Stimulated activated CD8-positive, alpha-beta memory T cell treated with anti-CD3 and anti-CD28 coated beads, Interleukin-15, amount 100 ng/mL, for 4 hours (primary cell): ENCODE measurements at regions not wholly inside any gene's neighbourhood (a gene's known extent, or its start where the extent isn't known, plus 50 kb on each side); places are given as distances from the start of the nearest gene placed in this dataset.
"Not testable (repeated sequence)": the region's sequence is repeated elsewhere in the genome, so short reads cannot be mapped to it uniquely, and the experiment has no call there.

ENCODE experiments used
- DNase-seq, 2 donors: peaks; one replicate each; pipeline ENCODE4 v3.0.0-alpha.2; 2020; ENCODE audit warnings: low read depth in 2 of 2

DNA sequence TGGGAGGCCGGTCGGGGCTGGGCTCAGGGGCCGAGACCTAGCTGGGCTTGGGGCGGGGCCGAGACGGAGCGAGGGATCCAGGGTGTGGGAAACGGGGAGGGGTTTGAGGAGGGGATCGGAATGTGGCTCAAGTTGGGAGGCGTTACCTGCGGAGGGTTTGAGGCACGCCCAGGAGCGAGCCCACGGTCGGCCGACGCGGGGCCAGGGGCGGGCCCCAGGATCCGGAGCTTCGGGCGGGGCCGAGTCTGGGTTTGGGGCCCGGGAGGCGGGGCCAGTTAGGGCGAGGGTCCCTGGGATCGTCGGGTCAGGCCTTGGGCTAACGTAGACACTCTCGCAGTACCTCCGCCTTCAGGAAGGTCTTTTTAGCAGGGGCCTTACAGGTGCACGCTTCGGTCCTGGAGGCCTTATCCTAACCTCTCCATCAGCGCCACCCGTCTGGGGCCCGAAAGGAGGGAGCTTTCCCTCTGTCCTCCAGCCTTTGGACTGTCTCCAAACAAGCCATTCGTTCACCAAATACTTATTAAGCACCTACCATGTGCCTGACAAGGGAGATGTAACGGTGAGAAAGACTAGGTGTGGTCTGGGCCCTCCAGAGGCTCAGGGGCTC, 228.2 kb upstream of the FRG2C start:
- not testable (repeated sequence) for DNase-seq

- DNase-seq, result not testable (repeated sequence)
Measured at GRCh38 chr3:75440986-75441385, 223.1 kb upstream of the FRG2C start.

DNA sequence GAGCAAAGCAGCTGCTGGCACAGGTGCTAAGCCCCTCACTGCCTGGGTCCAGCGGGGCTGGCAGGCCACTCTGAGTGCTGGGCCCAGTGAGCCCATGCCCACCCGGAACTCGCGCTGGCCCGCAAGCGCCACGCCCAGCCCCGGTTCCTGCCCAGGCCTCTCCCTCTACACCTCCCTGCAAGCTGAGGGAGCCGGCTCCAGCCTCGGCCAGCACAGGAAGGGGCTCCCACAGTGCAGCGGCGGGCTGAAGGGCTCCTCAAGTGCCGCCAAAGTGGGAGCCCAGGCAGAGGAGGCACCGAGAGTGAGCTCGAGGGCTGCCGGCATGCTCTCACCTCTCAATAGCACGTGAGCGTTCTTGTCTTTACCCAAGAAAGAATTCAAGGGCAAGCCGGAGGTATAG, 219.5 kb upstream of the FRG2C start:
- not testable (repeated sequence) for DNase-seq

GRCh38 chr3:75445234-75445633, 218.9 kb upstream of the FRG2C start:
- DNase-seq, result not testable (repeated sequence)

DNA sequence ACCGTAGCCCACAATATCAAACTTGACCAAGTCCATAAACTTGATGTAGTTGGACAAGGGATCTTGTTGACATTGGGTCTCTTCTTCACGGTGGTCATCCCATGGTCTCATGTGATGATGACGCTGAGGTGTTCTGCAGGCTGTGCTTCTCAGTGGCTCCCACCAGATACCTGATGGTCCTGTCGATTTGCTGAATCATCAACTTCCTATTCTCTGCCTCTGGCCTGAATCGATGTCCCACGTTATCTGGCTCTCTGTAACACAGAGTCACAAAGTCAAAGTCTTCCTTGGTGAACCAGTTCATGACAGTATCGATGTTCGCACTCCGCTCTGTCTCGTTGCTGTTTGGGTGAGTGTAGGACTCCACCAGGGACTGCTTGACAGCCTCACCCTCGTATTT, 217.2 kb upstream of the FRG2C start:
- DNase-seq, result not testable (repeated sequence)

DNA sequence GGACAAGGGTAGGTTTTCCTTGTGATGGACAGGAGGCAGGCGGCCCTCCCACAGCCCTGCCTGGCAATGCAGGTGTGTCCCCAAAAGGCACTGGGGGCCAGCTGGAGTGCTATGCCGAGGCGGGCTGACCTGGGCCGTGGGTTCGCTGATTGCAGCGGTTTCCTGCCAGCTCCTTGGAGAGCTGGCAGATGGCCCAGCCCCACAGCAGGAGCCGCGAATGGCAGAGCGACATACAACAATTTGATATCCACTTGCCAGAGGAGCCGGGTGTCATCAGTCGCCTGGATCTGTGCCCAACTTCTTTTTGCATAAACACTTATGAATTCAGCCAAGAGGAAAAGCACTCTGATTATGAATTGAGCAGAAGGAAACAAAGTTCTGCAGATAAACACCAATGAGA, 210.8 kb upstream of the FRG2C start:
- DNase-seq, result not testable (repeated sequence)

GRCh38 chr3:75453839-75454238, 210.3 kb upstream of the FRG2C start:
- DNase-seq, result not testable (repeated sequence)

GRCh38 chr3:75474530-75474929, 189.6 kb upstream of the FRG2C start:
- DNase-seq, result not testable (repeated sequence)

GRCh38 chr3:75496600-75496999, 167.5 kb upstream of the FRG2C start:
- DNase-seq, result not testable (repeated sequence)

DNA sequence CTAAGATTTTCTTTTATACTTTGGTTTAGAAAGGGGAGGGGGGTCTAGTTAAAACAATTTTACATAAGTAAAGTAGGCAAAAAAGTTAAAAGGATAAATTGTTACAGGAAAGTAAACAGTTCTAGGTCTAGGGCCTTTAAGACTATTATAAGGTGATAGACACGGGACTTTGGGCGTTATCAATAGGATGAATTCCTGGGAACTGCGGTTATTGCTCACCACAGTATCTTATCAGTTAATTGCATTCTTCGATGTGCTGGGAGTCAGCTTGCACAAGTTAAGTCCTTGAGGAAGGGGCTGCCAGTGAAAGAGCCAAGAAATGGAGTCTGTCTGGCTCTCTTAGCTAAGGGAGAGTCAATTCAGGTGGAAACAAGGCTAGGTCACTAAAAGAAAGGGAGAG, 163.8 kb upstream of the FRG2C start:
- DNase-seq, result not testable (repeated sequence)

- not testable (repeated sequence) for DNase-seq
Measured at GRCh38 chr3:75502171-75502570, 162.0 kb upstream of the FRG2C start.

DNA sequence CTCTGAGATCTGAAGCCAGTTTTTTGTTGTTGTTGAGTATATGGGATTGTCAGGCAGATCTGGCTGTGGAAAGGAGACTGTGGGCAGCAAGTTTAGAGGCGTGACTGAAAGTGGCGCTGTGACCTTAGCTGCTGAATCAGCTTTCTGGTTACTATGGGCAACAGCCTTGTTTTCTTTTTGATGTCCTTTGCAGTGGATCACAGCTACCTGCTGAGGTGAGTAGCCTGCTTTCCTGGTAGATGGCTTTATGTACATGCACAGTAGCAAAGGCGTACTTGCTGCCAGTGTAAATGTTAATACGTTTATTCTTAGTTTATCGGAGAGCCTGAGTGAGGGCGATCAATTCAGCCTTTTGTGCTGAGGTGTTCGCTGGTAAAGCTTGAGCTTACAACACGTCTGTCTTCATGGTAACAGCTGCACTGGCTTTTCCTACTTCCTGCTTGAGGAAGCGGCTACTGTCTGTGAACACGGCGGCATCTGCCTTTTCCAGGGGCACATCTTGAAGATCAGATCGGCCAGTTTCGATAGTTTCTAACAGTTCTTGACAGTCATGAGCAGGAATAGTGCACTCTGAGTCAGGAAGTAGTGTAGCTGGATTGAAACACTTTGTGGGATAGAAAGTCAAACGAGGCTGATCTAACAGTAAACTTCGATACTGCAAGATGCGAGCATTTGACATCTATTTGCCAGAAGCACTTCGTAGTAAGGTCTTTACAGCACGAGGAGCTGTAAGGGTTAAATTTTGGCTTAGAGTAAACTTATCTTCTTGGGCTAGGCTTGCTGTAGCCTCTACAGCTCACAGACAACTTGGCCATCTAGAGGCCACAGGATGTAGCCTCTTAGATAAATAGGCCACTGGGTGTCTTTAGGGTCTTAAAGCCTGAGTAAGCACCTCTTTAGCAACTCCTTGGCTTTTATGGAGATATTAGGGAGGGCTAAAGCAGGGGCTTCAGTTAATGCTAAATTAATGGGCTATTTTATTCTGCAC, 161.1 kb upstream of the FRG2C start:
- not testable (repeated sequence) for DNase-seq

- no peak for DNase-seq
Measured at GRCh38 chr3:75506603-75507002, 157.5 kb upstream of the FRG2C start.

DNA sequence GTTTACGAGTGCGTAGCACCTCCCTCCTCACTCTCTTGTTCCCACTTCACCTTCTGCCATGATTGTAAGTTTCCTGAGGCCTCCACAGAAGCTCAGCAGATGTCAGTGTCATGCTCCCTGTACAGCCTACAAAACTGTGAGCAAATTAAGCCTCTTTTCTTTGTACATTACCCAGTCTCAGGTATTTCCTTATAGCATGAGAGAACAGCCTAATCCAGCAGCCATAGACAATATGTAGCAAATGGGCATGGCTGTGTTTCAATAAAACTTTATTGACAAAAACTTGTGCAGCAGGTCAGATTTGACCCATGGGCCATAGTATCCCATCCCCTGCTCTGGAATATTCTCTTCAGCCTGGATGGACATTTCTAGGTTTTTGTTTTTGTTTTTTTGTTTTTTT, 156.2 kb upstream of the FRG2C start:
- DNase-seq, result not testable (repeated sequence)

GRCh38 chr3:75527657-75528056, 136.5 kb upstream of the FRG2C start:
- DNase-seq, result not testable (repeated sequence)

DNA sequence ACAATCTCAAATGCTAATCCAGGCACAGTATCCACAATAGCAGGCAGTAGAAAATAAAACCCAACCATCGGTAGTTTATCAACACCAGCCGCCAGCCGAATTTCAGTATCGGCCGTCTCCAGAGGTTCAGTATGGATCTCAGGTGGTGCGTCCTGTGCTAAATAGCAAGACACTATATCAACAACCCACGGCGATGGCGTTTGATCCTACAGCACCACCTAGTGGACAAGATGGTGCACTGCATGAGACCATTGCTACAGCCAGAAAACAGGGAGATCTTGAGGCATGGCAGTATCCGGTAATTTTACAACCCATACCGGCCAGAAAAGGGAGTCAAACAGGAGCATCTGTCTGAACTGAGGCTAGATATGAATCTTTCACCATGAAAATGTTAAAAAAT, 112.0 kb upstream of the FRG2C start:
- DNase-seq, result not testable (repeated sequence)

DNA sequence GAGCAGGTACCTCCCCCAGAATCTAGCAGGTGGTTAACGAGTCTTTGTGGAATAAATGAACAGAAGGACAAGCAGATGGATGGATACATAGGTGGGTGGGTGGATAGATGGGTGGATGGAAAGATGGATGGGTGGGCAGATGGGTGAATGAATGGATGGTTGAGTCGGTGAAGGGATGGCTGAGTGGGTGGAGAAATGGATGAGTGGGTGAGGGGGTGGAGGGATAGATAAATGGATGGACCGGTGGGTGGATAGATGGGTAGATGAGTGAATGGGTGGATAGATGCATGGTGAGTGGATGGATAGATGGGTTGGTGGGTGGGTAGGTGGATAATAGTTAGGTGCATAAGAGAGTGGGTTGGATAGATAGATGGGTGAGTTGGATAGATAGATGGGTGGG, 99.7 kb upstream of the FRG2C start:
- not testable (repeated sequence) for DNase-seq

- not testable (repeated sequence) for DNase-seq
Measured at GRCh38 chr3:75572303-75572702, 91.8 kb upstream of the FRG2C start.

GRCh38 chr3:75579091-75579490, 85.0 kb upstream of the FRG2C start:
- not testable (repeated sequence) for DNase-seq

DNA sequence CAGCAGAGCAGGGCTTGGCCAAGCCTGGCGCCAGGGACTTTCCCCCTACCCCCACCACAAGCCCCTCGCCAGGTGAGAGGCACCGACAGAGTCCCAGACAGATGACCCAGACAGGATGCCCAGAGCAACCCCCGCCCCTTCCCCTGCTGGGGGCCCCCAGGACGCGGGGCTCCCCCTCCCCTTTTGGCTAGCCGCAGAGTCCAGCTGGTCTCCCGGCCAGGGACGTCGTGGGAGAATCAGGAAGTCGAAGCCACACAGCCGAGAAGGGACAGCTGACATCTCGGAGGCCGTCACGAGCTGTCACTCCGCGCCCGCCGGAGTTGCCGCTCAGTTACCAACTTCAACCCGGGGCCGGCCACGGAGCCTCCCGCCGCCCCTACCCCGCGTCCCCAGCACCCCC, 84.6 kb upstream of the FRG2C start:
- DNase-seq, result not testable (repeated sequence)

- DNase-seq, result not testable (repeated sequence)
Measured at GRCh38 chr3:75579981-75580782, 83.9 kb upstream of the FRG2C start.

DNA sequence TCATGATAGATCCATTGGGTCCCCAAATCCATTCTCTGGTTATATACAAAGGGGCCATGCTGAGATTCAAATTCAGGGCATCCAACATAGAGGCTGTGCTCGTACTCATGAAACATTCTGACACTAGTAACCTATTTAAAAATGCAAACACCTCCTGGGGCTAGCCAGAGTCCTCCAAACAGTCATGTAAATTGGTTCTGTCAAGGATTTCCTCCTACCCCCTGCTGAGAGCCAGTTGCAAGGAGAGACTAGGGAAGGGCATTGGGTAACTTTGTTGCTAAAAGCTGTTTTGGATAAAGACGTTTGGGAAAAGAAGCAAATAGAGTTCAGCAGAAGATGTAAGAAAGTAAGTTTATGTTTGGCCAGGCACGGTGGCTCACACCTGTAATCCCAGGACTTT, 81.6 kb upstream of the FRG2C start:
- not testable (repeated sequence) for DNase-seq
